ENCODE measurements at regions not wholly inside any gene's neighbourhood (a gene's known extent, or its start where the extent isn't known, plus 50 kb on each side); places are given as distances from the start of the nearest gene placed in this dataset.

DNA sequence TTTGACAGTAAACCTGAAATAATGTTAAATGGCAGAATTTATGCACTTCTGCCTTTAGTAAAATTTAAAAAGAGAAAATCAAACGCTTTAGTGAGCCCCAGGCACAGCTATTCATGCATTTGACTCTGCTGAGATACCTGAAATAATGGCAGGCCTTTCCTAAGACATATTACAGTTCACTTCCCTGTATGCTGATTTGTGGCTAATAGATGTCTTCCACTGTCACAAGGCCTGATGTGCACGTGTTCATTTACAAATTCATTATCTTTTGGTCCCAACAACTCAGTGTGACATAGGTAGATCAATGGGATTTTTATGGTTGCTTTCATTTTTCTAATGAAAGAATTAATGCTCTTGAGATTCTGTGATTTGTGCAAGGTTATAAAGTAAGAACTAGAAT lies 449.7 kb upstream of the RGS17 start:
- Histone ChIP-seq H3K27me3 (ENCODE audit: control insufficient read depth, insufficient read depth, low read length) (no peaks in the 10 kb centered on the region), H3K4me1 (ENCODE audit: control insufficient read depth, extremely low read depth, insufficient read depth, low read length) (no peaks in the 10 kb centered on the region), H3K4me3 (replicated peaks in 1 of 4; ENCODE audit: control extremely low read depth in 1 of 4, insufficient read depth in 1 of 4, low read depth in 3 of 4, low read length in 4 of 4) (no peak overlapping the region)

DNA sequence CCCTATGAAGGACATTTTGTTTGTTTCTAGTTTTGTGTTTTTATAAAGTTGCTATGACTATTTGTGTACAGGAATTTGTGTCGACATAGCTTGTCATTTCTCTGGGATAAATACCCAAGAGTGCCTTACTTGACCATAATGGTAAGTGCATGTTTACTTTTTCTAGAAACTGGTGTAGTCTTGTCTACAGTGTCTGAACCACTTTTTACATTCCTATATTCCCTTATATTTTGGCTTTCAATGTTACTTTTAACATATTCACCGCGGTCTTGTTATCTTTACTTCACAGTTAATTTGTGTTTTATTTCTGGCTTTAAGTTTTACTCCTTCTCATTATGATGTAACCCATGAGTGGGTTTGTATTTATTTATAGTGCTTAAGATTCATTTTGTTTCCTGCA lies 444.4 kb upstream of the RGS17 start:
- no peak overlapping the region for H3K4me2 ChIP-seq (ENCODE audit: extremely low read depth, insufficient read depth, low read length)
- no peaks in the 10 kb centered on the region for H3K27me3 ChIP-seq (ENCODE audit: control insufficient read depth, insufficient read depth, low read length)
- H3K27ac ChIP-seq (ENCODE audit: insufficient read depth, low read length) = no peak overlapping the region
- no peak for DNase-seq (ENCODE audit: low read depth in 2 of 2)
- no peak overlapping the region for H3K4me3 ChIP-seq (replicated peaks in 1 of 4; ENCODE audit: control extremely low read depth in 1 of 4, insufficient read depth in 1 of 4, low read depth in 3 of 4, low read length in 4 of 4)
- H3K9me3 ChIP-seq (ENCODE audit: control insufficient read depth, insufficient read depth, low read depth, low read length) = no peaks in the 10 kb centered on the region
- H3K79me2 ChIP-seq (ENCODE audit: control insufficient read depth, insufficient read depth, low read length) = no peaks in the 10 kb centered on the region
- H3K4me1 ChIP-seq (ENCODE audit: control insufficient read depth, extremely low read depth, insufficient read depth, low read length) = no peaks in the 10 kb centered on the region
- no peak overlapping the region for H3K9ac ChIP-seq (ENCODE audit: insufficient read depth, low read length)
- no peak overlapping the region for H2AFZ ChIP-seq (ENCODE audit: low read length)
- no peaks in the 10 kb centered on the region for H4K20me1 ChIP-seq (ENCODE audit: control insufficient read depth, extremely low read depth, insufficient read depth, low read length)
- TF ChIP-seq, protein P1, sequence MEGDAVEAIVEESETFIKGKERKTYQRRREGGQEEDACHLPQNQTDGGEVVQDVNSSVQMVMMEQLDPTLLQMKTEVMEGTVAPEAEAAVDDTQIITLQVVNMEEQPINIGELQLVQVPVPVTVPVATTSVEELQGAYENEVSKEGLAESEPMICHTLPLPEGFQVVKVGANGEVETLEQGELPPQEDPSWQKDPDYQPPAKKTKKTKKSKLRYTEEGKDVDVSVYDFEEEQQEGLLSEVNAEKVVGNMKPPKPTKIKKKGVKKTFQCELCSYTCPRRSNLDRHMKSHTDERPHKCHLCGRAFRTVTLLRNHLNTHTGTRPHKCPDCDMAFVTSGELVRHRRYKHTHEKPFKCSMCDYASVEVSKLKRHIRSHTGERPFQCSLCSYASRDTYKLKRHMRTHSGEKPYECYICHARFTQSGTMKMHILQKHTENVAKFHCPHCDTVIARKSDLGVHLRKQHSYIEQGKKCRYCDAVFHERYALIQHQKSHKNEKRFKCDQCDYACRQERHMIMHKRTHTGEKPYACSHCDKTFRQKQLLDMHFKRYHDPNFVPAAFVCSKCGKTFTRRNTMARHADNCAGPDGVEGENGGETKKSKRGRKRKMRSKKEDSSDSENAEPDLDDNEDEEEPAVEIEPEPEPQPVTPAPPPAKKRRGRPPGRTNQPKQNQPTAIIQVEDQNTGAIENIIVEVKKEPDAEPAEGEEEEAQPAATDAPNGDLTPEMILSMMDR (conservative IDR thresholded peaks at IDR 0.05 in 1 of 2, IDR thresholded peaks at IDR 0.05 in 1 of 2; ENCODE audit: low read depth in 1 of 2, low read length in 2 of 2) = no peak
- TF ChIP-seq EZH2 (IDR thresholded peaks at IDR 0.05; ENCODE audit: low read length, missing control alignments) = no peak
- no peaks in the 10 kb centered on the region for H3K36me3 ChIP-seq (ENCODE audit: control insufficient read depth, insufficient read depth, low read length)

More for the DNA sequence above, 449.7 kb upstream of the RGS17 start:
- H4K20me1 ChIP-seq (ENCODE audit: control insufficient read depth, extremely low read depth, insufficient read depth, low read length) = no peaks in the 10 kb centered on the region
- no peaks in the 10 kb centered on the region for H3K9me3 ChIP-seq (ENCODE audit: control insufficient read depth, insufficient read depth, low read depth, low read length)
- DNase-seq (ENCODE audit: low read depth in 2 of 2) = no peak
- H3K27ac ChIP-seq (ENCODE audit: insufficient read depth, low read length) = no peak overlapping the region
- TF ChIP-seq, protein P1 (conservative IDR thresholded peaks at IDR 0.05 in 1 of 2, IDR thresholded peaks at IDR 0.05 in 1 of 2; ENCODE audit: low read depth in 1 of 2, low read length in 2 of 2) = no peak
- TF ChIP-seq EZH2 (IDR thresholded peaks at IDR 0.05; ENCODE audit: low read length, missing control alignments) = no peak
- H3K4me2 ChIP-seq (ENCODE audit: extremely low read depth, insufficient read depth, low read length) = no peak overlapping the region
- no peaks in the 10 kb centered on the region for H3K79me2 ChIP-seq (ENCODE audit: control insufficient read depth, insufficient read depth, low read length)
- H3K36me3 ChIP-seq (ENCODE audit: control insufficient read depth, insufficient read depth, low read length) = no peaks in the 10 kb centered on the region
- no peak overlapping the region for H2AFZ ChIP-seq (ENCODE audit: low read length)
- no peak overlapping the region for H3K9ac ChIP-seq (ENCODE audit: insufficient read depth, low read length)

DNA sequence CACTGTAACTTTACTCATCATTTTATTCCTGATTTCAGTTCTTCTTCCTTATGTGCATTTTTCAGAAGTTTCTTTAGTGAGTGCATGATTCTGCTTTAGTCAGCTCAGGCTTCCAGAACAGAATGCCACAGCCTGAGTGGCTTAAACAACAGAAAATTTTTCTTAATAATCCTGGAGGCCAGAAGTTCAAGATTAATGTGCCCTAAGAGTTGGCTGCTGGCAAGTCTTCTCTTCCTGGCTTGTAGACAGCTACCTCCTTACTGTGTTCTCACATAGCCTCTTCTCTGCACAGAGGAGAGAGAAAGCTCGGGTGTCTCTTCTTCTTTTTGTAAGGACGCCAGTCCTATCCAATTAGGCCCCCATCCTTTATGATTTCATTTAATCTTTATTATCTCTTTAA lies 443.1 kb upstream of the RGS17 start:
- Histone ChIP-seq H3K4me2 (ENCODE audit: extremely low read depth, insufficient read depth, low read length) (no peak overlapping the region), H2AFZ (ENCODE audit: low read length) (no peak overlapping the region), H3K4me1 (ENCODE audit: control insufficient read depth, extremely low read depth, insufficient read depth, low read length) (no peaks in the 10 kb centered on the region), H3K9ac (ENCODE audit: insufficient read depth, low read length) (no peak overlapping the region), H3K4me3 (replicated peaks in 1 of 4; ENCODE audit: control extremely low read depth in 1 of 4, insufficient read depth in 1 of 4, low read depth in 3 of 4, low read length in 4 of 4) (no peak overlapping the region), H3K79me2 (ENCODE audit: control insufficient read depth, insufficient read depth, low read length) (no peaks in the 10 kb centered on the region), H3K9me3 (ENCODE audit: control insufficient read depth, insufficient read depth, low read depth, low read length) (no peaks in the 10 kb centered on the region), H3K36me3 (ENCODE audit: control insufficient read depth, insufficient read depth, low read length) (no peaks in the 10 kb centered on the region), H3K27me3 (ENCODE audit: control insufficient read depth, insufficient read depth, low read length) (no peaks in the 10 kb centered on the region), H3K27ac (ENCODE audit: insufficient read depth, low read length) (no peak overlapping the region), H4K20me1 (ENCODE audit: control insufficient read depth, extremely low read depth, insufficient read depth, low read length) (no peaks in the 10 kb centered on the region)
- TF ChIP-seq, protein P1 (conservative IDR thresholded peaks at IDR 0.05 in 1 of 2, IDR thresholded peaks at IDR 0.05 in 1 of 2; ENCODE audit: low read depth in 1 of 2, low read length in 2 of 2) = no peak
- no peak for TF ChIP-seq EZH2 (IDR thresholded peaks at IDR 0.05; ENCODE audit: low read length, missing control alignments)
- DNase-seq (ENCODE audit: low read depth in 2 of 2) = no peak

Measured in fibroblast of lung (primary cell).